Panc1 (cell line): ENCODE measurements at regions not wholly inside any gene's neighbourhood (a gene's known extent, or its start where the extent isn't known, plus 50 kb on each side); places are given as distances from the start of the nearest gene placed in this dataset.

Experiments
- ATAC-seq: fragments of 200-7000 bp; cut with Tn5 transposase; 2 replicates; pipeline ENCODE4 v1.9.1; 2020; ENCODE audit warnings: mild to moderate bottlenecking, moderate library complexity
- BruUV-seq: library from RNA; stranded (reverse); fragments of 400-500 nt; replicated peaks from 2 replicates; lab custom pipeline; 2021; lab: Mats Ljungman, UMichigan
- CTCF ChIA-PET: fragments of 300-600 bp; sonication (Branson Sonifier 250); formaldehyde crosslinking; loops from one replicate; lab custom pipeline; 2022; ENCODE audit warnings: antibody characterized with exemption; lab: Charles Lee
- POLR2A ChIA-PET: fragments of 300-600 bp; sonication (Branson Sonifier 250); formaldehyde crosslinking; loops from one replicate; lab custom pipeline; 2022; ENCODE audit warnings: antibody characterized with exemption; lab: Charles Lee
- DNase-seq: peaks from one replicate; pipeline ENCODE4 v3.0.0-alpha.2; 2010; ENCODE audit warnings: low read depth, low spot score
- H3K27ac ChIP-seq: 2 replicates; pipeline ENCODE4 v1.5.1; 2011; ENCODE audit warnings: mild to moderate bottlenecking, low read length, inconsistent platforms
- H3K27me3 ChIP-seq: fragments of 200-500 bp; sonication (Bioruptor generic); 2 replicates; pipeline ENCODE4 v1.6.0; 2014; ENCODE audit warnings: low read length, inconsistent platforms; ENCODE audit not compliant: control insufficient read depth, insufficient read depth
- H3K36me3 ChIP-seq: fragments of 200-500 bp; sonication (Bioruptor generic); 2 replicates; pipeline ENCODE4 v1.5.1; 2014; ENCODE audit warnings: inconsistent platforms, mild to moderate bottlenecking, low read length, moderate library complexity; ENCODE audit not compliant: control insufficient read depth, insufficient read depth
- H3K4me1 ChIP-seq: 2 replicates; pipeline ENCODE4 v1.5.1; 2011; ENCODE audit warnings: inconsistent platforms, mild to moderate bottlenecking, low read length, moderate library complexity; ENCODE audit not compliant: control insufficient read depth, insufficient read depth
- H3K4me3 ChIP-seq, 2 experiments: 2 replicates each; pipeline ENCODE4 v1.5.1; 2011 to 2012; ENCODE audit warnings: low read depth in 2 of 2, low read length in 2 of 2, mild to moderate bottlenecking in 2 of 2, inconsistent platforms in 1 of 2, moderate library complexity in 1 of 2
- H3K9me3 ChIP-seq: fragments of 200-500 bp; sonication (Bioruptor generic); 2 replicates; pipeline ENCODE4 v1.5.1; 2014; ENCODE audit warnings: low read depth, mild to moderate bottlenecking, inconsistent platforms, low read length, moderate library complexity; ENCODE audit not compliant: control insufficient read depth, insufficient read depth
- POLR2AphosphoS5 ChIP-seq: IDR thresholded peaks from 2 replicates; pipeline ENCODE4 v1.6.1; 2012; ENCODE audit warnings: mild to moderate bottlenecking, low read depth, low read length, moderate library complexity
- REST ChIP-seq, 2 experiments: IDR thresholded peaks; 2 replicates each; pipeline ENCODE4 v1.6.1; 2011 to 2012; ENCODE audit warnings: low read depth in 2 of 2, control low read depth in 1 of 2, low read length in 1 of 2, mild to moderate bottlenecking in 1 of 2, moderate library complexity in 1 of 2; ENCODE audit not compliant: insufficient read depth in 1 of 2
- SIN3A ChIP-seq: IDR thresholded peaks from 2 replicates; pipeline ENCODE4 v1.6.1; 2012; ENCODE audit warnings: low read depth, mild to moderate bottlenecking, low read length, moderate library complexity, borderline replicate concordance; ENCODE audit not compliant: insufficient read depth
- TCF7L2 ChIP-seq: IDR thresholded peaks from 2 replicates; pipeline ENCODE4 v1.6.1; 2011; ENCODE audit warnings: mild to moderate bottlenecking, low read depth, low read length, inconsistent platforms
- in situ Hi-C: cut with HindIII; loops from 2 replicates; pipeline ENCODE4 v1.10.0; 2016; ENCODE audit warnings: low sequenced_read_pairs, low pct_unique_long_range_greater_than_20kb
- intact Hi-C: fragments of 100-400 bp; cut with micrococcal nuclease; formaldehyde crosslinking; loops from one replicate; pipeline ENCODE4 v1.10.0; 2022; ENCODE audit not compliant: unreplicated experiment
- TF ChIP-seq, protein P1 (sequence below): fragments of 450-650 bp; IDR thresholded peaks from 2 replicates; pipeline ENCODE4 v1.5.1; 2017; ENCODE audit warnings: mild to moderate bottlenecking

DNA sequence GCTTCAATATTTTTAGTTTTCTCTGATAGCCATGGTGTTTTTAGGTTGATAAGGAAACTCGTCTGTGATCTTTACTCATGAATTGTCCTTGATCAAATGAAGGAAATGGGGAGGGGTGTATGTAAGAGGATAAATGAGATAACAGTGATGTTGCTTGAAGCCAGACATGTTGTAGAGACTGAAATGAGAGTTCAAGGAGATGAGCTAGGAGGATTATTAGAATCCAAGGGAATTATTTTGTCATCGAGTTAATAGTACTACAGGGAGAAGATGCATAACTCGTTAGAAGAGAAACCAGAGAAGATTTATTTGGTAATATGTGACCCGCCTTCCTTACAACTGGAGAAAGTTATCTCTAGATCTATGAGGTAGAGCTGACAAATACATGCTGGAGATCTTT lies 371.3 kb upstream of the DDHD1 start:
- ATAC-seq (no peak), DNase-seq (no peak)
- Histone ChIP-seq H3K4me1 (no peaks in the 10 kb centered on the region), H3K4me3 (no peak overlapping the region), H3K27me3 (no peaks in the 10 kb centered on the region), H3K27ac (no peak overlapping the region), H3K9me3 (no peaks in the 10 kb centered on the region), H3K36me3 (no peaks in the 10 kb centered on the region)
- ChIA-PET POLR2A (no interaction called here), CTCF (no interaction called here)
- TF ChIP-seq TCF7L2 = no peak
- TF ChIP-seq, protein P1, sequence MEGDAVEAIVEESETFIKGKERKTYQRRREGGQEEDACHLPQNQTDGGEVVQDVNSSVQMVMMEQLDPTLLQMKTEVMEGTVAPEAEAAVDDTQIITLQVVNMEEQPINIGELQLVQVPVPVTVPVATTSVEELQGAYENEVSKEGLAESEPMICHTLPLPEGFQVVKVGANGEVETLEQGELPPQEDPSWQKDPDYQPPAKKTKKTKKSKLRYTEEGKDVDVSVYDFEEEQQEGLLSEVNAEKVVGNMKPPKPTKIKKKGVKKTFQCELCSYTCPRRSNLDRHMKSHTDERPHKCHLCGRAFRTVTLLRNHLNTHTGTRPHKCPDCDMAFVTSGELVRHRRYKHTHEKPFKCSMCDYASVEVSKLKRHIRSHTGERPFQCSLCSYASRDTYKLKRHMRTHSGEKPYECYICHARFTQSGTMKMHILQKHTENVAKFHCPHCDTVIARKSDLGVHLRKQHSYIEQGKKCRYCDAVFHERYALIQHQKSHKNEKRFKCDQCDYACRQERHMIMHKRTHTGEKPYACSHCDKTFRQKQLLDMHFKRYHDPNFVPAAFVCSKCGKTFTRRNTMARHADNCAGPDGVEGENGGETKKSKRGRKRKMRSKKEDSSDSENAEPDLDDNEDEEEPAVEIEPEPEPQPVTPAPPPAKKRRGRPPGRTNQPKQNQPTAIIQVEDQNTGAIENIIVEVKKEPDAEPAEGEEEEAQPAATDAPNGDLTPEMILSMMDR = no peak
- no peak for TF ChIP-seq REST (IDR thresholded peaks at IDR 0.05; ENCODE audit: insufficient read depth in 1 of 2, low read depth in 2 of 2, low read length in 1 of 2)
- BruUV-seq = no TSS peak
- in situ Hi-C loops (no loop called here), intact Hi-C loops (no loop called here)

- in situ Hi-C loops (no loop called here), intact Hi-C loops (no loop called here)
- H3K27ac ChIP-seq = no peak overlapping the region
- H3K27me3 ChIP-seq = no peaks in the 10 kb centered on the region
- ChIA-PET CTCF (no interaction called here), POLR2A (no interaction called here)
- no peak for DNase-seq
- H3K36me3 ChIP-seq = no peaks in the 10 kb centered on the region
- BruUV-seq = no TSS peak
- TF ChIP-seq TCF7L2 (no peak), SIN3A (no peak), REST (IDR thresholded peaks at IDR 0.05; ENCODE audit: insufficient read depth in 1 of 2, low read depth in 2 of 2, low read length in 1 of 2) (no peak), POLR2AphosphoS5 (no peak)
- TF ChIP-seq, protein P1 = no peak
- no peaks in the 10 kb centered on the region for H3K4me1 ChIP-seq
- H3K4me3 ChIP-seq = no peak overlapping the region
- H3K9me3 ChIP-seq = no peaks in the 10 kb centered on the region
- ATAC-seq = no peak
These were observed 370.1 kb upstream of the DDHD1 start for GRCh38 chr14:53523226-53523625.
